PC-9 (cell line): ENCODE measurements at regions not wholly inside any gene's neighbourhood (a gene's known extent, or its start where the extent isn't known, plus 50 kb on each side); places are given as distances from the start of the nearest gene placed in this dataset.

Source experiments
- BruUV-seq: library from RNA; stranded (reverse); fragments of 400-500 nt; replicated peaks from 2 replicates; lab custom pipeline; 2021; lab: Mats Ljungman, UMichigan
- CTCF ChIA-PET: fragments of 300-600 bp; sonication (Branson Sonifier 250); formaldehyde crosslinking; loops from one replicate; lab custom pipeline; 2022; ENCODE audit warnings: antibody characterized with exemption; lab: Charles Lee
- POLR2A ChIA-PET: fragments of 300-600 bp; sonication (Branson Sonifier 250); formaldehyde crosslinking; loops from one replicate; lab custom pipeline; 2022; ENCODE audit warnings: antibody characterized with exemption; ENCODE audit not compliant: unreplicated experiment; lab: Charles Lee
- DNase-seq, 2 experiments: peaks; one replicate each; pipeline versions ENCODE4 v3.0.0 to v3.0.0-alpha.2; 2015 to 2022; ENCODE audit warnings: mixed read lengths in 1 of 2
- H2AFZ ChIP-seq: fragments of 200-600 bp; sonication (generic); 2 replicates; pipeline ENCODE4 v1.8.1; 2017; ENCODE audit warnings: antibody characterized with exemption
- H3F3A ChIP-seq: fragments of 200-600 bp; sonication (generic); 2 replicates; pipeline ENCODE4 v1.8.1; 2017; ENCODE audit warnings: antibody characterized with exemption, mild to moderate bottlenecking, low read depth; ENCODE audit not compliant: insufficient read depth
- H3K27ac ChIP-seq: fragments of 200-600 bp; sonication (generic); 2 replicates; pipeline ENCODE4 v1.6.1; 2016; ENCODE audit warnings: mixed run types
- H3K27me3 ChIP-seq: fragments of 200-600 bp; sonication (generic); 2 replicates; pipeline ENCODE4 v1.6.1; 2016; ENCODE audit warnings: low read depth, mixed run types; ENCODE audit not compliant: insufficient read depth
- H3K36me3 ChIP-seq: fragments of 200-600 bp; sonication (generic); 2 replicates; pipeline ENCODE4 v1.6.1; 2016; ENCODE audit warnings: low read depth, mixed run types
- H3K4me1 ChIP-seq: fragments of 200-600 bp; sonication (generic); replicated peaks from 2 replicates; pipeline ENCODE4 v1.6.1; 2016; ENCODE audit warnings: mixed run types; ENCODE audit not compliant: insufficient read depth
- H3K4me2 ChIP-seq: fragments of 200-600 bp; sonication (generic); 2 replicates; pipeline ENCODE4 v1.6.1; 2017; ENCODE audit warnings: mixed run types
- H3K4me3 ChIP-seq: fragments of 200-600 bp; sonication (generic); 2 replicates; pipeline ENCODE4 v1.6.1; 2016; ENCODE audit warnings: mixed run types
- H3K79me2 ChIP-seq: fragments of 200-600 bp; sonication (generic); 2 replicates; pipeline ENCODE4 v1.6.1; 2017; ENCODE audit warnings: low read depth, mixed run types
- H3K9me2 ChIP-seq: fragments of 200-600 bp; sonication (generic); 2 replicates; pipeline ENCODE4 v1.8.1; 2017; ENCODE audit warnings: mild to moderate bottlenecking; ENCODE audit not compliant: insufficient read depth
- H3K9me3 ChIP-seq: fragments of 200-600 bp; sonication (generic); 2 replicates; pipeline ENCODE4 v1.8.1; 2016; ENCODE audit warnings: low read depth; ENCODE audit not compliant: insufficient read depth
- H4K20me1 ChIP-seq: fragments of 200-600 bp; sonication (generic); 2 replicates; pipeline ENCODE4 v1.8.1; 2017; ENCODE audit not compliant: insufficient read depth
- CTCF ChIP-seq: fragments of 200-600 bp; sonication (generic); conservative IDR thresholded peaks from 2 replicates; pipeline ENCODE4 v1.6.1; 2017; ENCODE audit warnings: mixed run types, antibody characterized with exemption, mild to moderate bottlenecking, moderate library complexity
- EZH2 ChIP-seq: fragments of 200-600 bp; sonication (generic); IDR thresholded peaks from 2 replicates; pipeline ENCODE4 v1.8.0; 2017; ENCODE audit warnings: antibody characterized with exemption, low read depth
- intact Hi-C: fragments of 100-400 bp; cut with micrococcal nuclease; formaldehyde crosslinking; loops from one replicate; pipeline ENCODE4 v1.10.0; 2022; ENCODE audit not compliant: unreplicated experiment

DNA sequence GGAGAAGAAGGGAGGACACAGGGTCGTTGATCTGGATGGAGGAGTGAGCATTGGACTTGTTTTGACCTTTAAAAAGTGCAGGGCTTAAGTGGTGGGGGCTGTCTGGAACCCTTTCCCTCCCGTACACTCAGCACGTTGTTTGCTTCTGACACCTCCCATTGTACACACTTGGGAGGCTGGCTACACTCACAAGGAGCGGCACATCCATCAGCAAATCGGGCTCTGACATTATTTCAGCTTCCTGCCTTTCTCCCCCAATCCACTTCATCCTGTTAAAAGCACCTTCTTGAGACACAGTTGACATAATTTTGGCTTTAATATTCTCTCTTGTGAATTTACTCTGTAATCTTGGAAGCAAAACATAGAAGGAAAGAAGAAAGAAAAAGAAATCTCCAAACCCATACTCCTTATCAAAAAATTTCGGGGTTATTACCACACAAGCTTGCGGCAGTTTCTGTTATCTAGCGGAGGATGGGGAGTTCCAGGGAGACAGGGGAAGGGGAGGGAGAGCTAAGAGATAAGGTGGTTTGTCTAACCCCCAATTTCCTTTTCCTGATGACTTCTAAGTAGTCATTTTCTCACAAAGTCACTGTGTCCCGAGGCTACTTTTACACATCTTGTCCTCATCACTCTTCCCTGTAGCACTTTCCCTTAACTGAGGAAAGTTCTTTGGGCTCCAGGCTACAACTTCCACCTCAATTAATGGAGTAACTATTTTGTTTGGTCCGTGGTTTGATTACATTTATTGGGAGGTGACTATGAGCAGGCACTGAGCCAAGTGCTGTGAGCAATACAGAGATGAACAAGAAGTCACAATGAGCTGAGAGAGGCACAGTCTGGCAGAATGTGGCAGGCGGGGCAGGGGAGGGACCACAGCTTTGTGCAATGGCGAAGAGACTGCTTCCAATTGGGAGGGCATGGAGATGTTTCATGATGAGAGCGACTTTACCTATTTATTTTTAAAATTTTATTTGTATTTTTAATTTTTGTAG lies 240.1 kb upstream of the MEX3C start:
- TF ChIP-seq EZH2 = no peak
- TF ChIP-seq CTCF = no peak
- H3K27me3 ChIP-seq = no peaks in the 10 kb centered on the region
- DNase-seq = no peak
- no peaks in the 10 kb centered on the region for H3F3A ChIP-seq
- H3K4me1 ChIP-seq = no peaks in the 10 kb centered on the region
- H3K4me2 ChIP-seq = no peak overlapping the region
- CTCF ChIA-PET = no interaction called here
- no peaks in the 10 kb centered on the region for H3K79me2 ChIP-seq
- no peaks in the 10 kb centered on the region for H3K36me3 ChIP-seq
- POLR2A ChIA-PET = no interaction called here
- H3K9me3 ChIP-seq = no peaks in the 10 kb centered on the region
- H3K27ac ChIP-seq = no peak overlapping the region
- H3K4me3 ChIP-seq = no peak overlapping the region
- H3K9me2 ChIP-seq = no peaks in the 10 kb centered on the region
- intact Hi-C loops = no loop called here
- no peaks in the 10 kb centered on the region for H4K20me1 ChIP-seq
- H2AFZ ChIP-seq = no peak overlapping the region
- BruUV-seq = no TSS peak

DNA sequence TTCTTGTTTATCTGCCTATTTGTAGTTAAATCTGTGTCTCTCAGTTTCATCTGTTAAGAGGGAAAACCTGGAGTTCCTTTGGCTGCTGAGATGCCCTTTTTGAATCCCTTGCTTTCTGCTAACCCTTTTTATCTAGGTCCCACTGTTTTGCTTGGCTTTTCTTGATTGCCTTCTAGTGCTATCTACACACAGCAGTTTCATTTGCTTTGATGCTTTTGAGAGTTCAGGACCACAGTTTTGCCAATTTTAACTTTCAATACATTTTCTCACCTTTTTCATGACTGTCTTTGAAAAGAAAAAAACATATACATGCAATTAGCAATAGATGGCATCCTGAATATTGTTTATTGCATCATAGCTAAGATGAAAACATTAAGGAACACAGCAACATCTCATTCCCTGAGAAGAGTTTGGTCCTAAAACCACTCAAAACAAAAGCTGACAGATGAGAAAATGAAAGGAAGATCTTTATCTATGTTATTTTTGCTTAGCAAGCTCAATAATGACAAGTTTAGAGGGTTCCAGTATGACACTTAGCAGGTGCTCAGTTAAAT lies 241.4 kb upstream of the MEX3C start:
- Histone ChIP-seq H3K9me2 (no peaks in the 10 kb centered on the region), H3K36me3 (no peaks in the 10 kb centered on the region), H3K4me2 (no peak overlapping the region), H3K79me2 (no peaks in the 10 kb centered on the region), H3K4me1 (no peaks in the 10 kb centered on the region), H3K9me3 (no peaks in the 10 kb centered on the region), H3F3A (no peaks in the 10 kb centered on the region), H3K27ac (no peak overlapping the region), H2AFZ (no peak overlapping the region), H3K27me3 (no peaks in the 10 kb centered on the region), H4K20me1 (no peaks in the 10 kb centered on the region), H3K4me3 (no peak overlapping the region)
- intact Hi-C loops = no loop called here
- ChIA-PET CTCF (no interaction called here), POLR2A (no interaction called here)
- DNase-seq = no peak
- no TSS peak for BruUV-seq
- TF ChIP-seq CTCF = no peak
- no peak for TF ChIP-seq EZH2

DNA sequence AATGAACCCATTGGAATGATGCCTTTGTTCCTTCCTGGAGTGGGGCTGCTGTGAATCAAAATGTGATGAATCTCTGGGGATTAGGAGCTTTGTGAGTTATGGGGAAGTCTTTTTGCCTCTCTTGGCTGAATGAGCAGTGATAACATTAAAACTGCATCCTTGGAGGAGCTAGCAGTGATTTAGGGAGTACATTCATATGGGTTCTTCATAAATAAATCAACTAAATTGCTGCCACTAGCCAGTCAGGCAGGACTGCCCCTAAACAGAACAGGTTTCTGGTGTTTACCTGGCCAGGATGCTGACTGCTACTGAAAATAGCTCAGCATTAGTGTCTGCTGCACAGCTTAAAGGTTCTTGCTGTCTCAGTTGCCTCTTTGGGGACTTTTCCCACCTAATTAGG lies 244.5 kb upstream of the MEX3C start:
- Histone ChIP-seq H3K9me2 (no peaks in the 10 kb centered on the region), H3K4me1 (no peaks in the 10 kb centered on the region), H3K27me3 (no peaks in the 10 kb centered on the region), H3F3A (no peaks in the 10 kb centered on the region), H3K4me3 (no peak overlapping the region), H4K20me1 (no peaks in the 10 kb centered on the region), H3K4me2 (no peak overlapping the region), H2AFZ (no peak overlapping the region), H3K79me2 (no peaks in the 10 kb centered on the region), H3K27ac (no peak overlapping the region), H3K9me3 (no peaks in the 10 kb centered on the region), H3K36me3 (no peaks in the 10 kb centered on the region)
- intact Hi-C loops = no loop called here
- ChIA-PET CTCF (no interaction called here), POLR2A (no interaction called here)
- TF ChIP-seq CTCF (no peak), EZH2 (no peak)
- BruUV-seq = no TSS peak
- no peak for DNase-seq
